WTC11 (cell line): ENCODE measurements at regions not wholly inside any gene's neighbourhood (a gene's known extent, or its start where the extent isn't known, plus 50 kb on each side); places are given as distances from the start of the nearest gene placed in this dataset.

Source experiments
- ATAC-seq: fragments of 200-7000 bp; cut with Tn5 transposase; 2 replicates; pipeline ENCODE4 v1.10.0; 2021; ENCODE audit warnings: mild to moderate bottlenecking, moderate library complexity
- CTCF ChIA-PET: fragments of 300-600 bp; sonication (Branson Sonifier 250); formaldehyde crosslinking; loops from one replicate; lab custom pipeline; 2021; ENCODE audit warnings: antibody characterized with exemption; lab: Charles Lee
- POLR2A ChIA-PET: fragments of 350-600 bp; sonication (Branson Sonifier 250); formaldehyde crosslinking; loops from one replicate; lab custom pipeline; 2021; ENCODE audit warnings: antibody characterized with exemption; lab: Charles Lee
- DNase-seq: peaks from one replicate; pipeline ENCODE4 v3.0.0; 2021; ENCODE audit warnings: low spot score
- H3K27ac Mint-ChIP-seq: 2 replicates; pipeline ENCODE4 v1.8.0; 2021; ENCODE audit warnings: mixed read lengths
- H3K27me3 Mint-ChIP-seq: 2 replicates; pipeline ENCODE4 v1.8.0; 2021; ENCODE audit warnings: low read depth, mild to moderate bottlenecking, moderate library complexity, mixed read lengths
- H3K36me3 Mint-ChIP-seq: 2 replicates; pipeline ENCODE4 v1.8.0; 2021; ENCODE audit warnings: mixed read lengths
- H3K4me1 Mint-ChIP-seq: 2 replicates; pipeline ENCODE4 v1.8.0; 2022; ENCODE audit warnings: mixed read lengths
- H3K4me3 Mint-ChIP-seq: 2 replicates; pipeline ENCODE4 v1.8.0; 2021; ENCODE audit warnings: mild to moderate bottlenecking, moderate library complexity, mixed read lengths
- H3K9me3 Mint-ChIP-seq: 2 replicates; pipeline ENCODE4 v1.8.0; 2021; ENCODE audit warnings: mixed read lengths
- ATF6 ChIP-seq: sonication (generic); formaldehyde crosslinking; IDR thresholded peaks from 2 replicates; pipeline ENCODE4 v1.8.1; 2023; ENCODE audit warnings: mild to moderate bottlenecking, missing genetic modification reagents
- CREB1 ChIP-seq: sonication (generic); formaldehyde crosslinking; IDR thresholded peaks from 2 replicates; pipeline ENCODE4 v1.8.0; 2023; ENCODE audit warnings: mild to moderate bottlenecking, missing genetic modification reagents
- FOXP1 ChIP-seq: sonication (generic); formaldehyde crosslinking; IDR thresholded peaks from 2 replicates; pipeline ENCODE4 v1.8.0; 2022; ENCODE audit warnings: missing genetic modification reagents, mild to moderate bottlenecking, moderate library complexity, borderline replicate concordance
- NFE2L1 ChIP-seq: sonication (generic); formaldehyde crosslinking; IDR thresholded peaks from 2 replicates; pipeline ENCODE4 v1.8.1; 2023; ENCODE audit warnings: missing genetic modification reagents
- NR3C1 ChIP-seq: sonication (generic); formaldehyde crosslinking; conservative IDR thresholded peaks from 2 replicates; pipeline ENCODE4 v1.8.1; 2023; ENCODE audit warnings: low read depth, mild to moderate bottlenecking, missing genetic modification reagents
- OVOL2 ChIP-seq: fragments of 250-450 bp; sonication (Bioruptor Pico); IDR thresholded peaks from 2 replicates; pipeline ENCODE4 v1.9.0; 2021; ENCODE audit warnings: mild to moderate bottlenecking, borderline replicate concordance
- PREB ChIP-seq: sonication (generic); formaldehyde crosslinking; IDR thresholded peaks from 2 replicates; pipeline ENCODE4 v1.8.1; 2022; ENCODE audit warnings: mild to moderate bottlenecking, missing genetic modification reagents, moderate library complexity, borderline replicate concordance
- PRRX2 ChIP-seq: fragments of 250-450 bp; sonication (Bioruptor Pico); IDR thresholded peaks from 2 replicates; pipeline ENCODE4 v1.8.0; 2021; ENCODE audit warnings: mild to moderate bottlenecking
- TP53 ChIP-seq: sonication (generic); formaldehyde crosslinking; IDR thresholded peaks from 2 replicates; pipeline ENCODE4 v1.8.1; 2023; ENCODE audit warnings: mild to moderate bottlenecking, missing genetic modification reagents
- USF1 ChIP-seq: sonication (generic); formaldehyde crosslinking; IDR thresholded peaks from 2 replicates; pipeline ENCODE4 v1.8.0; 2022; ENCODE audit warnings: mild to moderate bottlenecking, missing genetic modification reagents
- ZNF138 ChIP-seq: sonication (generic); formaldehyde crosslinking; conservative IDR thresholded peaks from 2 replicates; pipeline ENCODE4 v1.8.1; 2022; ENCODE audit warnings: mild to moderate bottlenecking, moderate library complexity, missing genetic modification reagents
- ZNF396 ChIP-seq: fragments of 250-450 bp; sonication (Bioruptor Pico); IDR thresholded peaks from 2 replicates; pipeline ENCODE4 v1.8.0; 2021; ENCODE audit warnings: mild to moderate bottlenecking, moderate library complexity, borderline replicate concordance
- ZNF423 ChIP-seq: fragments of 250-450 bp; sonication (Bioruptor Pico); IDR thresholded peaks from 2 replicates; pipeline ENCODE4 v2.1.2; 2022; ENCODE audit warnings: mild to moderate bottlenecking, moderate library complexity
- ZNF532 ChIP-seq: fragments of 250-450 bp; sonication (Bioruptor Pico); IDR thresholded peaks from 2 replicates; pipeline ENCODE4 v1.9.0; 2021; ENCODE audit warnings: mild to moderate bottlenecking, borderline replicate concordance
- TF ChIP-seq, protein P1 (sequence below): fragments of 250-450 bp; sonication (Bioruptor Pico); IDR thresholded peaks from 2 replicates; pipeline ENCODE4 v1.9.0; 2021; ENCODE audit warnings: moderate library complexity, mild to moderate bottlenecking, inconsistent platforms, borderline replicate concordance

- no peaks in the 10 kb centered on the region for H3K36me3 Mint-ChIP-seq
- POLR2A ChIA-PET = no interaction called here
Observed at GRCh38 chr3:106805625-106806024, 571.6 kb upstream of the CCDC54 start.

More at GRCh38 chr3:106805625-106806024, 571.6 kb upstream of the CCDC54 start:
- no peak for TF ChIP-seq TP53
- TF ChIP-seq PREB = no peak
- TF ChIP-seq ZNF532 (CRISPR knock-in tag) = no peak
- no peak for TF ChIP-seq CREB1 (CRISPR knock-in tag)
- TF ChIP-seq ZNF396 (CRISPR knock-in tag) = no peak
- TF ChIP-seq ATF6 (CRISPR knock-in tag) = no peak
- no peak for TF ChIP-seq USF1 (CRISPR knock-in tag)
- TF ChIP-seq, protein P1, sequence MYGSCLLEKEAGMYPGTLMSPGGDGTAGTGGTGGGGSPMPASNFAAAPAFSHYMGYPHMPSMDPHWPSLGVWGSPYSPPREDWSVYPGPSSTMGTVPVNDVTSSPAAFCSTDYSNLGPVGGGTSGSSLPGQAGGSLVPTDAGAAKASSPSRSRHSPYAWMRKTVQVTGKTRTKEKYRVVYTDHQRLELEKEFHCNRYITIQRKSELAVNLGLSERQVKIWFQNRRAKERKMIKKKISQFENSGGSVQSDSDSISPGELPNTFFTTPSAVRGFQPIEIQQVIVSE = no peak
- TF ChIP-seq ZNF423 (CRISPR knock-in tag) = no peak
- no peak for TF ChIP-seq NFE2L1 (CRISPR knock-in tag)
- no peak for TF ChIP-seq NR3C1 (CRISPR knock-in tag)
- TF ChIP-seq OVOL2 (CRISPR knock-in tag) = no peak
- TF ChIP-seq PRRX2 (CRISPR knock-in tag) = no peak
- TF ChIP-seq FOXP1 (CRISPR knock-in tag) = no peak
- no peak for TF ChIP-seq ZNF138 (CRISPR knock-in tag)
- CTCF ChIA-PET = no interaction called here
- no peak for DNase-seq
- no peak overlapping the region for H3K4me3 Mint-ChIP-seq
- ATAC-seq = no peak
- no peaks in the 10 kb centered on the region for H3K27me3 Mint-ChIP-seq
- H3K27ac Mint-ChIP-seq = no peak overlapping the region
- H3K9me3 Mint-ChIP-seq = no peaks in the 10 kb centered on the region
- no peaks in the 10 kb centered on the region for H3K4me1 Mint-ChIP-seq
